Myocyte (in vitro differentiated cells): ENCODE measurements at regions not wholly inside any gene's neighbourhood (a gene's known extent, or its start where the extent isn't known, plus 50 kb on each side); places are given as distances from the start of the nearest gene placed in this dataset.
"Not testable (repeated sequence)": the region's sequence is repeated elsewhere in the genome, so short reads cannot be mapped to it uniquely, and the experiment has no call there.

Experiments used
- DNase-seq: peaks from one replicate; pipeline ENCODE4 v3.0.0-alpha.2; 2012; ENCODE audit warnings: low read depth

DNA sequence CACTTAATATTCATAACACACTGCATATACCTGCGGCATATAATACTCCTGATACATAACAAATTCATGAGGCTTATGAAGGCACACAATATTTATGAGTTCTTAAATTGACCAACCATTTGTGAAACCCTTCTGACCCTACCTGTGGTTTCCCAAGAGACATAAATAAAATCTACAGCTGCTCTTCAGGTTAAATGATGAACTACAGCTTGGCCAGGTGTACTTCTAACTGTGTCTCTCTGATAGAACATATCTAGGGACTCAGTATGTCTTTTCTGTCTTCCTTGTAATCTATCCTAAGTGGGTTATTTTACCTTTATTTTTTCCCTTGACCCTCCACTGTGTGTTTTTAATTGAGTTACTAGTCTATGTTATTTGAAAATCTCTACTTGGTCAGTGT, 189.9 kb upstream of the UFM1 start:
- DNase-seq, result no peak

- DNase-seq, result no peak
These were observed 202.6 kb upstream of the UFM1 start for GRCh38 chr13:38147050-38147449.

- DNase-seq, result peak; percentile 31
These were observed 207.9 kb upstream of the UFM1 start for GRCh38 chr13:38141792-38142191.

GRCh38 chr13:38135592-38135991, 214.1 kb upstream of the UFM1 start:
- DNase-seq, result no peak

- DNase-seq, result no peak
These were observed 228.4 kb upstream of the UFM1 start for GRCh38 chr13:38121267-38121666.

- peak; percentile 38 for DNase-seq
These were observed 234.3 kb upstream of the TRPC4 start for GRCh38 chr13:38103851-38104250.

- DNase-seq, result no peak
These were observed 230.2 kb upstream of the TRPC4 start for GRCh38 chr13:38099751-38100150.

DNA sequence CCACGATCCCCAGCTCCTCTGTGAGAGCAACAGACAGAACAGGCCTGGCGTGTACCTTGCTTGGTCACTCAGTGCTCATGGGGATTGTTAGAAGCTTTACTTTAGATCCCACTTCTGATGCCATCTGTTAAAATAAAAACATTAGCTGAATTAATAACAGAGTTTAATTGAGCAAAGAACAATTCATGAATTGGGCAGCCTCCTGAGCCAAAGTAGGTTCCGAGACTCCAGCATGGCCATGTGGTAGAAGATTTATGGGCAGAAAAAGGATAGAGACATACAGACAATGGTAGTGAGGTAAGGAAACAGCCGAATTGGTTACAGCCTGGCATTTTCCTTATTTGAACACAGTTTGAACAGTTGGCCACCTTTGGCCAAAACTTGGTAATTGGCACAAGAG, 223.9 kb upstream of the TRPC4 start:
- DNase-seq, result no peak

DNA sequence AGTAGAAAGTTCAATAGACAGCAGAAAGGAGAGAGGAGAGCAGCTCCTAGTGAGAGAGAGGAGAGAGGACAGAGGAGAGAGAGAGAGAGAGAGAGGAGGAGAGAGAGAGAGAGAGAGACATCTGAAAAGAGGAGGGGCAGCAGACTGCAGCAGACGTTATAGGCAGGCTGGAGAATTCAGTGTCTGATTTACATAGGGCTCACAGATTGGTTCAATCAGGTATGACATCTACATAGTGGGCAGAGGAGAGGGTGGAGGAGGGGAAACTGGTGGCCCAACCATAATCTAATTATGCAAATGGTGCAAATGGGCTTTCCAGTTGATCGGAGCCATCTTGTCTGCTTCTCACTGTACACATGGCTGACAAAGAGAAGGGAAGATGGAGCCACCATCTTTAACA, 221.3 kb upstream of the TRPC4 start:
- no peak for DNase-seq

DNA sequence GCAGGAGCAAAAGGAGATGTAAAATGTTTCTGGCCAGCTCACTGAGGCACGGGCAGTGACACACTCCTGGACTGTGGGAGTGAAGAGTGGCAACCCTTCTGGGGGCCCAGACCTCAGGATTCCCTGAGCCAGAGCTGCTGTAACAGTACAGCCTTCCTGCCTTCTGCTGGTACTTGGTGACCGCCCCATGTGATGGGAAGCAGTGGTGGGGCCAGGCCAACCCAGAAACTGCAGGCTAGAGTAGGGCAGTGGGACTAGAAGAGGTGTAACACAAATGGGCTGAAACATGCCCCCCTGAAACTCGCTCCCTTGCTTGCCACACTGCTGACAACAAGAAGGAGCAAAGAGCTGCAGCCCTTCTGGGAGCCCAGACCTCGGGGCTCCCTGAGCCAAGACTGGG, 217.1 kb upstream of the TRPC4 start:
- DNase-seq, result no peak

- no peak for DNase-seq
These were observed 216.4 kb upstream of the TRPC4 start for GRCh38 chr13:38086013-38086412.

- no peak for DNase-seq
These were observed 204.4 kb upstream of the TRPC4 start for GRCh38 chr13:38073931-38074330.

GRCh38 chr13:38072696-38073095, 203.1 kb upstream of the TRPC4 start:
- no peak for DNase-seq

DNA sequence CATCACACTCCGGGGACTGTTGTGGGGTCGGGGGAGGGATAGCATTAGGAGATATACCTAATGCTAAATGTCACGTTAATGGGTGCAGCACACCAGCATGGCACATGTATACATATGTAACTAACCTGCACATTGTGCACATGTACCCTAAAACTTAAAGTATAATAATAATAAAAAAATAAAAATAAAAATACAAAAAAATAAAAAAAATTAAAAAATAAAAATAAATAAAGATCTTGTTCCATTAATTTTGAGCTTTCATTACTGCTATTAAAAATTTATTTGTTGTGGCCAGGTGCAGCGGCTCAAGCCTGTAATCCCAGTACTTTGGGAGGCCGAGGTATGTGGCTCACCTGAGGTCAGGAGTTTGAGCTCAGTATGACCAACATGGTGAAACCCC, 201.8 kb upstream of the TRPC4 start:
- not testable (repeated sequence) for DNase-seq

- DNase-seq, result no peak
These were observed 184.3 kb upstream of the TRPC4 start for GRCh38 chr13:38053896-38054295.

- DNase-seq, result no peak
These were observed 176.4 kb upstream of the TRPC4 start for GRCh38 chr13:38046049-38046376.

- DNase-seq, result peak; percentile 14
These were observed 175.9 kb upstream of the TRPC4 start for GRCh38 chr13:38045278-38046048.

- DNase-seq, result no peak
These were observed 174.5 kb upstream of the TRPC4 start for GRCh38 chr13:38044067-38044466.

DNA sequence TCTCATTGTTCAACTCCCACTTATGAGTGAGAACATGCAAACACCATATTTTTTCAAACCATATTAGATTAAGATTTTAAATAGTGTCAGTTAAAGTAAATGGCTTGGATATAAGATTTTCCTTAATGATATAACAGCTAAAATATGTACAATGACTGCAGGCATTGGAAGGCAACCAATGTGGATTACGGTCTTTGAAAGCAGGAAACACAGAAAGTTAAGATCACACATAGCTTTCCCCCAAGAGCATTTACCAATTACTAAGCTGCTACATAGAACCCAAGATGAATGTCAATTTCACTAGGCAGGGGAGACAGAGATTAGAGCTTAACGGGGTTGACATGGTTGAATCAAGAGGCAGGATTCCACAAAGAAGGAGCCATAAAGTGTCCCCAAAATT, 173.2 kb upstream of the TRPC4 start:
- DNase-seq, result no peak

GRCh38 chr13:38024431-38024830, 154.9 kb upstream of the TRPC4 start:
- no peak for DNase-seq

DNA sequence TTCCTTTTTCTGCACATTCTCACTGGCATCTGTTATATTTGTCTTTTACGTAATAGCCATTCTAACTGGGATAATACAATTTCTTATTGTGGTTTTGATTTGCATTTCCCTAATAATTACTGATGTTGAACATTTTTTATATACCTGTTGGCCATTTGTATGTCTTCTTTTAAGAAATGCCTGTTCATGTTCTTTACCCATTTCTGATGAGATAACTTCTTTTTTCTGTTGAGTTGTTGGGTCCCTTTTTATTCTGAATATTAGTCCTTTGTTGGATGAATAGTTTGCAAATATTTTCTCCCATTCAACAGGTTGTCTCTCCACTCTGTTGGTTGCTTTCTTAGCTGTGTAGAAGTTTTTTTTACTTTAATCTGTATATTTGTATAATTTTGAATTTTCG, 147.7 kb upstream of the TRPC4 start:
- DNase-seq, result no peak

GRCh38 chr13:38013676-38014075, 144.1 kb upstream of the TRPC4 start:
- no peak for DNase-seq

DNA sequence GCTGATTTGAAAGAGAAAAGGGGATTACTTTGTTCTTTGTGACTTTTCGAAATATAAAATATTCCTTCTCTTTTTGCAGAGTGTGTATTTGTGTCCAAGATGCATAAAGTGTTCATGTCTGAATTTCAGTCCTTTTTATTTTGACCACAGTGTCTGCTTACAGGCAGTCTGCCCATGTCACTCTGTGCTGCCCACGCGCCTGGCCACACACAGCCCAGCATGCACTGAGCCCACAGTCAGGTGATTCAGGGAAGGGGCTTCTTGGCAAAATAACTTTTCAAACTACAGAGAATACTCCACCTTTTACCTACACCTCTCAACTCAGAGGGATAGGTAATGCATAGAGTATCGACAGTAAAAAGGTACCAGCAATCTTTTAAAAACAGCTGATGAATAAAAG, 142.5 kb upstream of the TRPC4 start:
- DNase-seq, result peak; percentile 2

DNA sequence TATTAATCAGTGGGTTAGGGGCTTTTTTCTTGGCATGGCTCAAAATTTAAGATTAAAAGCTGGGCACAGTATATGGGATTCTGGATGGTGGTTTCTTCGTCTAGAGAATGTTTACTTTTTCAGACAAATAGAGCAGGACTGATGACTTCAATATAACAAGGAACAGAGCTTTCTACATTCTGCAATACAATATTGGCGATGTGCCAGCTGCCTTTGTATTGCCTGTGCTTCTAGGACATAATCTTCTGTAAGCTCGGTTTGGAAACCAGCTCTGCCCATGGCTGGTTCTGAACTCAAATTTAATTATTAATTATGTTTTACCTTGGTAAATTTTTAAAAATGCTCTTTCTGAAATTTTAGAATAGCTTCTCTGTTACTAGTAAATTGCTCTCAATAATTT, 139.1 kb upstream of the TRPC4 start:
- peak; percentile 12 for DNase-seq
